Gastrocnemius medialis (tissue), 4 donors: ENCODE measurements at regions not wholly inside any gene's neighbourhood (a gene's known extent, or its start where the extent isn't known, plus 50 kb on each side); places are given as distances from the start of the nearest gene placed in this dataset.

ENCODE experiments used
- ATAC-seq, 2 donors: fragments of 150-250 bp; one replicate each; pipeline ENCODE4 v1.9.1; 2016
- DNase-seq, 2 donors: peaks; one replicate each; pipeline ENCODE4 v3.0.0-alpha.2; 2019
- H3K27ac ChIP-seq, 4 donors: fragments of 200-600 bp; sonication (generic); 1 replicate in 1 of 4; 2 replicates in 3 of 4; pipeline ENCODE4 v1.5.1; 2016 to 2018; ENCODE audit warnings: mild to moderate bottlenecking in 2 of 4, moderate library complexity in 1 of 4
- H3K27me3 ChIP-seq, 3 donors: fragments of 200-600 bp; sonication (generic) in 2 of 3; 1 replicate in 1 of 3; 2 replicates in 2 of 3; pipeline versions ENCODE4 v1.5.1 to v1.6.0; 2016 to 2019; ENCODE audit warnings: mild to moderate bottlenecking in 1 of 3, moderate library complexity in 1 of 3
- H3K36me3 ChIP-seq, 2 donors: fragments of 200-600 bp; sonication (generic) in 1 of 2; one replicate each; pipeline ENCODE4 v1.5.1; 2017 to 2018
- H3K4me1 ChIP-seq, 2 donors: fragments of 200-600 bp; sonication (generic) in 1 of 2; one replicate each; pipeline ENCODE4 v1.5.1; 2016 to 2017; ENCODE audit warnings: mild to moderate bottlenecking in 2 of 2
- H3K4me3 ChIP-seq, 4 donors: fragments of 200-600 bp; sonication (generic) in 3 of 4; 1 replicate in 1 of 4; 2 replicates in 3 of 4; pipeline ENCODE4 v1.5.1; 2016 to 2019; ENCODE audit warnings: mild to moderate bottlenecking in 2 of 4
- H3K9me3 ChIP-seq, 3 donors: fragments of 200-600 bp; sonication (generic) in 2 of 3; 1 replicate in 1 of 3; 2 replicates in 2 of 3; pipeline ENCODE4 v1.5.1; 2016 to 2019
- CTCF ChIP-seq, 5 experiments: fragments of 450-650 bp in 3 of 5; fragments of 200-600 bp in 2 of 5; sonication (generic) in 2 of 5; IDR thresholded peaks in 4 of 5; conservative IDR thresholded peaks in 1 of 5; 1 replicate in 4 of 5; 2 replicates in 1 of 5; pipeline ENCODE4 v1.5.1; 2016 to 2019; ENCODE audit warnings: antibody characterized with exemption in 5 of 5, mild to moderate bottlenecking in 3 of 5, moderate library complexity in 3 of 5
- POLR2A ChIP-seq, 2 donors: fragments of 450-650 bp; IDR thresholded peaks; one replicate each; pipeline ENCODE4 v1.6.1; 2017; ENCODE audit warnings: antibody characterized with exemption in 2 of 2, mild to moderate bottlenecking in 2 of 2, moderate library complexity in 2 of 2
- in situ Hi-C, 4 donors: fragments of 200-750 bp; cut with MboI; loops; one replicate each; pipeline versions ENCODE4 v1.15.0 to v1.8.0; 2017; ENCODE audit warnings: low sequenced_read_pairs in 4 of 4
- intact Hi-C: fragments of 100-400 bp; cut with DNase I; formaldehyde crosslinking; loops from one replicate; pipeline ENCODE4 v1.15.1; 2023; ENCODE audit warnings: low total_unique reads

GRCh38 chrX:39158801-39159657, 357.8 kb downstream of the MID1IP1 start:
- in situ Hi-C loops (loop anchor here in 1 of 4 donors (5.0 kb wide), 1 partner anchor 392 kb away; no protein-coding TSS in a partner anchor), intact Hi-C loops (no loop called here)
- H3K4me3 ChIP-seq, result no peak overlapping the region
- H3K9me3 ChIP-seq, result no peaks in the 10 kb centered on the region
- ATAC-seq (no peak), DNase-seq (no peak)
- no peaks in the 10 kb centered on the region for H3K36me3 ChIP-seq
- peaks cover 0 to 6% (median 0%) of the 10 kb centered on the region in 3 donors for H3K27me3 ChIP-seq
- TF ChIP-seq CTCF (IDR thresholded peaks at IDR 0.05 in 4 of 5, conservative IDR thresholded peaks at IDR 0.05 in 1 of 5) (no peak), POLR2A (IDR thresholded peaks at IDR 0.05) (no peak)
- H3K27ac ChIP-seq, result no peak overlapping the region
- no peaks in the 10 kb centered on the region for H3K4me1 ChIP-seq

- Histone ChIP-seq H3K4me1 (no peaks in the 10 kb centered on the region), H3K27ac (no peak overlapping the region), H3K27me3 (peaks cover 0 to 6% (median 0%) of the 10 kb centered on the region in 3 donors), H3K4me3 (no peak overlapping the region), H3K9me3 (no peaks in the 10 kb centered on the region), H3K36me3 (no peaks in the 10 kb centered on the region)
- intact Hi-C loops, result loop anchor here (5.0 kb wide), 1 partner anchor 82 kb away; no protein-coding TSS in a partner anchor
- DNase-seq (no peak), ATAC-seq (no peak)
- TF ChIP-seq POLR2A (IDR thresholded peaks at IDR 0.05) (no peak), CTCF (IDR thresholded peaks at IDR 0.05 in 4 of 5, conservative IDR thresholded peaks at IDR 0.05 in 1 of 5) (no peak)
- in situ Hi-C loops, result loop anchor here in 1 of 4 donors (5.0 kb wide), 1 partner anchor 393 kb away; no protein-coding TSS in a partner anchor
Observed at GRCh38 chrX:39159921-39160507, 358.8 kb downstream of the MID1IP1 start.

GRCh38 chrX:39161611-39162255, 360.5 kb downstream of the MID1IP1 start:
- no peak for TF ChIP-seq CTCF (IDR thresholded peaks at IDR 0.05 in 4 of 5, conservative IDR thresholded peaks at IDR 0.05 in 1 of 5)
- TF ChIP-seq POLR2A (IDR thresholded peaks at IDR 0.05), result no peak
- intact Hi-C loops, result loop anchor here (5.0 kb wide), 1 partner anchor 81 kb away; no protein-coding TSS in a partner anchor

GRCh38 chrX:39162322-39162735, 361.1 kb downstream of the MID1IP1 start:
- no peak for ATAC-seq
- Histone ChIP-seq H3K36me3 (no peaks in the 10 kb centered on the region), H3K27me3 (peaks cover 0 to 6% (median 0%) of the 10 kb centered on the region in 3 donors), H3K4me3 (peak overlapping the region in 1 of 4 donors; percentile 18), H3K4me1 (no peaks in the 10 kb centered on the region), H3K27ac (no peak overlapping the region), H3K9me3 (no peaks in the 10 kb centered on the region)
- intact Hi-C loops, result loop anchor here (5.0 kb wide), 1 partner anchor 80 kb away; no protein-coding TSS in a partner anchor
- TF ChIP-seq POLR2A (IDR thresholded peaks at IDR 0.05), result no peak
- TF ChIP-seq CTCF (IDR thresholded peaks at IDR 0.05 in 4 of 5, conservative IDR thresholded peaks at IDR 0.05 in 1 of 5), result peak in 1 of 5 experiments; percentile 37
- in situ Hi-C loops, result no loop called here
- no peak for DNase-seq

More at GRCh38 chrX:39161611-39162255, 360.5 kb downstream of the MID1IP1 start:
- H3K4me3 ChIP-seq, result no peak overlapping the region
- ATAC-seq (no peak), DNase-seq (no peak)
- H3K36me3 ChIP-seq, result no peaks in the 10 kb centered on the region
- H3K9me3 ChIP-seq, result no peaks in the 10 kb centered on the region
- H3K4me1 ChIP-seq, result no peaks in the 10 kb centered on the region
- in situ Hi-C loops, result no loop called here
- peaks cover 0 to 6% (median 0%) of the 10 kb centered on the region in 3 donors for H3K27me3 ChIP-seq
- no peak overlapping the region for H3K27ac ChIP-seq
